Nephron (organoid): ENCODE measurements at regions not wholly inside any gene's neighbourhood (a gene's known extent, or its start where the extent isn't known, plus 50 kb on each side); places are given as distances from the start of the nearest gene placed in this dataset.
A peak's percentile ranks its signal among the peaks of the same experiment; 100 is the strongest.

Source experiments
- H3K27ac Mint-ChIP-seq, 3 experiments: 2 replicates each; pipeline ENCODE4 v1.8.0; 2020; ENCODE audit warnings: mixed read lengths in 3 of 3, mild to moderate bottlenecking in 2 of 3, moderate library complexity in 1 of 3
- H3K27me3 Mint-ChIP-seq: 2 replicates; pipeline ENCODE4 v1.8.0; 2021; ENCODE audit warnings: low read depth, mild to moderate bottlenecking, moderate library complexity, mixed read lengths
- H3K36me3 Mint-ChIP-seq: 2 replicates; pipeline ENCODE4 v1.8.0; 2020; ENCODE audit warnings: low read depth, mixed read lengths
- H3K4me1 Mint-ChIP-seq: 2 replicates; pipeline ENCODE4 v1.8.0; 2020; ENCODE audit warnings: mixed read lengths
- H3K4me3 Mint-ChIP-seq, 3 experiments: 2 replicates each; pipeline ENCODE4 v1.8.0; 2020; ENCODE audit warnings: mild to moderate bottlenecking in 3 of 3, mixed read lengths in 3 of 3, moderate library complexity in 2 of 3
- H3K9me3 Mint-ChIP-seq: 2 replicates; pipeline ENCODE4 v1.8.0; 2020; ENCODE audit warnings: mixed read lengths
- TF ChIP-seq, protein P1 (sequence below), 3 experiments: fragments of 200-600 bp; sonication (generic); IDR thresholded peaks; one replicate each; pipeline ENCODE4 v1.5.0; 2021; ENCODE audit warnings: antibody characterized with exemption in 3 of 3; ENCODE audit not compliant: unreplicated experiment in 3 of 3

DNA sequence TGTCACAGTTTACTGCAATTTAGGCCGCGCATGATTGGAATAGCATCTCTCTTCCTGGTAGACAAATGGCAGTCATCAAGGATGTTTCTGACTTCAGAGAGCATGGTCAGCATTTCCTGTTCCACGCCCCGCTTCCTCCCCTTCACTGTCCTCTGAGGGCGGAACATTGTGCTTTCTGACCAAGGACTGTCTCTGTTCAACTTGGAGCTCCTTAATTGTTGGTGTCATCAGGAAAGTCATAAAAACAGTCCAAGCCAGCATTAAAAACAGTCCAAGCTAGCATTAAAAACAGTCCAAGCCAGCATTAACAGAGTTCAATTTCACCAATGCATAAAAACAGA is 301.3 kb upstream of the IRX4 start:
- H3K27ac Mint-ChIP-seq, result peak overlapping the region; percentile 69 to 93 (median 83)
- H3K36me3 Mint-ChIP-seq, result no peaks in the 10 kb centered on the region
- no peaks in the 10 kb centered on the region for H3K9me3 Mint-ChIP-seq
- TF ChIP-seq, protein P1, sequence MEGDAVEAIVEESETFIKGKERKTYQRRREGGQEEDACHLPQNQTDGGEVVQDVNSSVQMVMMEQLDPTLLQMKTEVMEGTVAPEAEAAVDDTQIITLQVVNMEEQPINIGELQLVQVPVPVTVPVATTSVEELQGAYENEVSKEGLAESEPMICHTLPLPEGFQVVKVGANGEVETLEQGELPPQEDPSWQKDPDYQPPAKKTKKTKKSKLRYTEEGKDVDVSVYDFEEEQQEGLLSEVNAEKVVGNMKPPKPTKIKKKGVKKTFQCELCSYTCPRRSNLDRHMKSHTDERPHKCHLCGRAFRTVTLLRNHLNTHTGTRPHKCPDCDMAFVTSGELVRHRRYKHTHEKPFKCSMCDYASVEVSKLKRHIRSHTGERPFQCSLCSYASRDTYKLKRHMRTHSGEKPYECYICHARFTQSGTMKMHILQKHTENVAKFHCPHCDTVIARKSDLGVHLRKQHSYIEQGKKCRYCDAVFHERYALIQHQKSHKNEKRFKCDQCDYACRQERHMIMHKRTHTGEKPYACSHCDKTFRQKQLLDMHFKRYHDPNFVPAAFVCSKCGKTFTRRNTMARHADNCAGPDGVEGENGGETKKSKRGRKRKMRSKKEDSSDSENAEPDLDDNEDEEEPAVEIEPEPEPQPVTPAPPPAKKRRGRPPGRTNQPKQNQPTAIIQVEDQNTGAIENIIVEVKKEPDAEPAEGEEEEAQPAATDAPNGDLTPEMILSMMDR (IDR thresholded peaks at IDR 0.05; ENCODE audit: unreplicated experiment in 3 of 3), result no peak
- peak overlapping the region in 1 of 3 experiments; percentile 17 for H3K4me3 Mint-ChIP-seq
- H3K27me3 Mint-ChIP-seq, result peaks cover 47% of the 10 kb centered on the region
- peaks cover 14% of the 10 kb centered on the region for H3K4me1 Mint-ChIP-seq

- Mint-ChIP-seq H3K4me1 (peaks cover 14% of the 10 kb centered on the region), H3K4me3 (peak overlapping the region in 1 of 3 experiments; percentile 17), H3K36me3 (no peaks in the 10 kb centered on the region)
These were observed 300.7 kb upstream of the IRX4 start for GRCh38 chr5:2183154-2184025.

DNA sequence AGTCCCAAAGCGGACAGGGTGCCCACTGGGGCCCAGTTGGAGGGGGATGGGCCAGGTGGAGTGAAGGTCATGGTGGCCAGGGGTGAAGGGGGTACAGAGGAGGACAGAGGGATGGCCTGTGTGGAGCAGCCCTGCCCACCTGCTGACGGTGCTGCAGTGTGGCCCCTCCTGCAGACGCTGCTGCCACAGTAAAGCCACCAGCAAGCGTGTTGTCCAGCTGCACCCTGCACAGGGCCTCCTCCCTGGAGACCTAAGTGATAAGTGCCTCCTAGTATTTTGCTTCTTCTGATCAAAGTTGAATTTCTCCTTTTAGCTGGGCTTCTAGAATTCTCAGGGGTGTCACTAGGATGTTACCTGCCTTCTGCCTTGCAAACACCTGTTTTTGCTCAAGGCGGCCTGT is 299.3 kb upstream of the IRX4 start:
- peaks cover 45% of the 10 kb centered on the region for H3K27me3 Mint-ChIP-seq
- no peak overlapping the region for H3K4me3 Mint-ChIP-seq
- TF ChIP-seq, protein P1 (IDR thresholded peaks at IDR 0.05; ENCODE audit: unreplicated experiment in 3 of 3), result no peak
- peaks cover 14% of the 10 kb centered on the region for H3K4me1 Mint-ChIP-seq
- no peaks in the 10 kb centered on the region for H3K36me3 Mint-ChIP-seq
- H3K27ac Mint-ChIP-seq, result no peak overlapping the region
- no peaks in the 10 kb centered on the region for H3K9me3 Mint-ChIP-seq

More at GRCh38 chr5:2183154-2184025, 300.7 kb upstream of the IRX4 start:
- TF ChIP-seq, protein P1 (IDR thresholded peaks at IDR 0.05; ENCODE audit: unreplicated experiment in 3 of 3), result no peak
- H3K9me3 Mint-ChIP-seq, result no peaks in the 10 kb centered on the region
- H3K27me3 Mint-ChIP-seq, result peaks cover 43% of the 10 kb centered on the region
- peak overlapping the region; percentile 69 to 93 (median 83) for H3K27ac Mint-ChIP-seq

- H3K36me3 Mint-ChIP-seq, result no peaks in the 10 kb centered on the region
- peaks cover 14% of the 10 kb centered on the region for H3K4me1 Mint-ChIP-seq
- H3K4me3 Mint-ChIP-seq, result no peak overlapping the region
- no peaks in the 10 kb centered on the region for H3K9me3 Mint-ChIP-seq
- TF ChIP-seq, protein P1 (IDR thresholded peaks at IDR 0.05; ENCODE audit: unreplicated experiment in 3 of 3), result no peak
- H3K27ac Mint-ChIP-seq, result peak overlapping the region in 1 of 3 experiments; percentile 19
- peaks cover 45% of the 10 kb centered on the region for H3K27me3 Mint-ChIP-seq
These were observed 298.8 kb upstream of the IRX4 start for GRCh38 chr5:2181557-2181956.

DNA sequence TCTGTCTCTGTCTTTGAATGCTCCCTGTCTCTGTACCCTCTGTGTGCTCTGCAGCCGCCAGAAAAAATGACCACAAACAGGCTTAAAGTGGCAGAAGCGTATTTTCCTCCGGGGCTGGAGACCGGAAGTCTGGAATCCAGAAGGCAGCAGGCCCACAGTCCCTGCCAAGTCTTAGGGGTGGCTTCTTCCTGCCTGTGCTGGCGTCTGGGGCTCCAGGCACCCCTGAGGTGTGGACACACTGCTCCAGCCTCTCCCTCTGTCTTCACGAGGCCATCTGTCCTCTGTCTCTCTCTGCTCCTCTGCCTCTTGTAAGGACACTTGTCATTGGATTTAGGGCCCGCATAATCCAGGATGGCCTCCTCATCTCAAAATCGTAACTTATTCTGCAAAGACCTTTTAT is 298.4 kb upstream of the IRX4 start:
- TF ChIP-seq, protein P1 (IDR thresholded peaks at IDR 0.05; ENCODE audit: unreplicated experiment in 3 of 3), result no peak
- Mint-ChIP-seq H3K27ac (peak overlapping the region in 1 of 3 experiments; percentile 19), H3K9me3 (no peaks in the 10 kb centered on the region), H3K4me1 (peaks cover 14% of the 10 kb centered on the region), H3K4me3 (no peak overlapping the region), H3K27me3 (peaks cover 45% of the 10 kb centered on the region), H3K36me3 (no peaks in the 10 kb centered on the region)

- no peak overlapping the region for H3K27ac Mint-ChIP-seq
- H3K27me3 Mint-ChIP-seq, result peaks cover 46% of the 10 kb centered on the region
- no peaks in the 10 kb centered on the region for H3K9me3 Mint-ChIP-seq
- TF ChIP-seq, protein P1 (IDR thresholded peaks at IDR 0.05; ENCODE audit: unreplicated experiment in 3 of 3), result no peak
- no peak overlapping the region for H3K4me3 Mint-ChIP-seq
- peaks cover 14% of the 10 kb centered on the region for H3K4me1 Mint-ChIP-seq
- H3K36me3 Mint-ChIP-seq, result no peaks in the 10 kb centered on the region
These were observed 297.7 kb upstream of the IRX4 start for GRCh38 chr5:2180456-2180855.
